PC-9 (cell line): ENCODE measurements at regions not wholly inside any gene's neighbourhood (a gene's known extent, or its start where the extent isn't known, plus 50 kb on each side); places are given as distances from the start of the nearest gene placed in this dataset.

Source experiments
- BruUV-seq: library from RNA; stranded (reverse); fragments of 400-500 nt; replicated peaks from 2 replicates; lab custom pipeline; 2021; lab: Mats Ljungman, UMichigan
- CTCF ChIA-PET: fragments of 300-600 bp; sonication (Branson Sonifier 250); formaldehyde crosslinking; loops from one replicate; lab custom pipeline; 2022; ENCODE audit warnings: antibody characterized with exemption; lab: Charles Lee
- POLR2A ChIA-PET: fragments of 300-600 bp; sonication (Branson Sonifier 250); formaldehyde crosslinking; loops from one replicate; lab custom pipeline; 2022; ENCODE audit warnings: antibody characterized with exemption; ENCODE audit not compliant: unreplicated experiment; lab: Charles Lee
- DNase-seq, 2 experiments: peaks; one replicate each; pipeline versions ENCODE4 v3.0.0 to v3.0.0-alpha.2; 2015 to 2022; ENCODE audit warnings: mixed read lengths in 1 of 2
- H2AFZ ChIP-seq: fragments of 200-600 bp; sonication (generic); 2 replicates; pipeline ENCODE4 v1.8.1; 2017; ENCODE audit warnings: antibody characterized with exemption
- H3F3A ChIP-seq: fragments of 200-600 bp; sonication (generic); 2 replicates; pipeline ENCODE4 v1.8.1; 2017; ENCODE audit warnings: antibody characterized with exemption, mild to moderate bottlenecking, low read depth; ENCODE audit not compliant: insufficient read depth
- H3K27ac ChIP-seq: fragments of 200-600 bp; sonication (generic); 2 replicates; pipeline ENCODE4 v1.6.1; 2016; ENCODE audit warnings: mixed run types
- H3K27me3 ChIP-seq: fragments of 200-600 bp; sonication (generic); 2 replicates; pipeline ENCODE4 v1.6.1; 2016; ENCODE audit warnings: low read depth, mixed run types; ENCODE audit not compliant: insufficient read depth
- H3K36me3 ChIP-seq: fragments of 200-600 bp; sonication (generic); 2 replicates; pipeline ENCODE4 v1.6.1; 2016; ENCODE audit warnings: low read depth, mixed run types
- H3K4me1 ChIP-seq: fragments of 200-600 bp; sonication (generic); replicated peaks from 2 replicates; pipeline ENCODE4 v1.6.1; 2016; ENCODE audit warnings: mixed run types; ENCODE audit not compliant: insufficient read depth
- H3K4me2 ChIP-seq: fragments of 200-600 bp; sonication (generic); 2 replicates; pipeline ENCODE4 v1.6.1; 2017; ENCODE audit warnings: mixed run types
- H3K4me3 ChIP-seq: fragments of 200-600 bp; sonication (generic); 2 replicates; pipeline ENCODE4 v1.6.1; 2016; ENCODE audit warnings: mixed run types
- H3K79me2 ChIP-seq: fragments of 200-600 bp; sonication (generic); 2 replicates; pipeline ENCODE4 v1.6.1; 2017; ENCODE audit warnings: low read depth, mixed run types
- H3K9me2 ChIP-seq: fragments of 200-600 bp; sonication (generic); 2 replicates; pipeline ENCODE4 v1.8.1; 2017; ENCODE audit warnings: mild to moderate bottlenecking; ENCODE audit not compliant: insufficient read depth
- H3K9me3 ChIP-seq: fragments of 200-600 bp; sonication (generic); 2 replicates; pipeline ENCODE4 v1.8.1; 2016; ENCODE audit warnings: low read depth; ENCODE audit not compliant: insufficient read depth
- H4K20me1 ChIP-seq: fragments of 200-600 bp; sonication (generic); 2 replicates; pipeline ENCODE4 v1.8.1; 2017; ENCODE audit not compliant: insufficient read depth
- CTCF ChIP-seq: fragments of 200-600 bp; sonication (generic); conservative IDR thresholded peaks from 2 replicates; pipeline ENCODE4 v1.6.1; 2017; ENCODE audit warnings: mixed run types, antibody characterized with exemption, mild to moderate bottlenecking, moderate library complexity
- EZH2 ChIP-seq: fragments of 200-600 bp; sonication (generic); IDR thresholded peaks from 2 replicates; pipeline ENCODE4 v1.8.0; 2017; ENCODE audit warnings: antibody characterized with exemption, low read depth
- intact Hi-C: fragments of 100-400 bp; cut with micrococcal nuclease; formaldehyde crosslinking; loops from one replicate; pipeline ENCODE4 v1.10.0; 2022; ENCODE audit not compliant: unreplicated experiment

DNA sequence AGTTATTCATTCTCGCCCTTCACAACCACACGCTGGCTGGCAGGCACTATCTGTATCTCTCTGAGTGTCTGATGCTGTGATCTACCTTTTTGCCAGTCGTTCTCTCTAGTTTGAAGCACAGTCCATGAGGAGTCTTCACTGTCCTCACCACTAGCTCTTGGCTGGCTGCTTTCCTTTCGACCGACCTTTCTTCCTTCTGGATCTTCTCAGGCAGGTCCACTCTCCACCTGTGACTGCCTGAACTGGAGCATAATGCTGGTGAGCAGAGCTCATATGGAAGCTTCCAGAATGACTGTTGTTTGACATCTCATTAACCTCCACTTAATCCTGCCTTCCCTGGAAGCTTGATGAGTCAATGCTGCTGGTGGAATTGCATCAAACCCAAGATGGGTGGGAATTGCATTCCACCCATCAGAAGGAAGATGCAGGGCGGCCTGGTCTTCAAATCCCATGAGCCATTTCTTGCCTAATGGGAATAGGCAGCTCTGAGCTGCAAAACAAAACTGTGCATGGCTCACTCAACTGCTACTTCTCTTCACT is 283.5 kb upstream of the HDAC4 start:
- H3F3A ChIP-seq = no peaks in the 10 kb centered on the region
- H3K9me2 ChIP-seq = no peaks in the 10 kb centered on the region
- no peak for TF ChIP-seq EZH2
- H3K27me3 ChIP-seq = peaks cover 93% of the 10 kb centered on the region
- H3K4me1 ChIP-seq = no peaks in the 10 kb centered on the region
- no peak overlapping the region for H3K4me3 ChIP-seq
- no peaks in the 10 kb centered on the region for H3K9me3 ChIP-seq
- intact Hi-C loops = no loop called here
- no peaks in the 10 kb centered on the region for H3K79me2 ChIP-seq
- H3K4me2 ChIP-seq = no peak overlapping the region
- no peak for DNase-seq
- no peaks in the 10 kb centered on the region for H4K20me1 ChIP-seq
- no peak overlapping the region for H3K27ac ChIP-seq
- BruUV-seq = no TSS peak
- ChIA-PET POLR2A (no interaction called here), CTCF (no interaction called here)
- H3K36me3 ChIP-seq = no peaks in the 10 kb centered on the region
- H2AFZ ChIP-seq = no peak overlapping the region

- BruUV-seq = no TSS peak
- no peak for DNase-seq
- Histone ChIP-seq H3K27ac (no peak overlapping the region), H3K4me2 (no peak overlapping the region), H3K4me1 (no peaks in the 10 kb centered on the region), H2AFZ (no peak overlapping the region), H3K9me3 (no peaks in the 10 kb centered on the region), H3K79me2 (no peaks in the 10 kb centered on the region), H3F3A (no peaks in the 10 kb centered on the region), H3K4me3 (no peak overlapping the region), H3K9me2 (no peaks in the 10 kb centered on the region), H4K20me1 (no peaks in the 10 kb centered on the region), H3K27me3 (peaks cover 93% of the 10 kb centered on the region), H3K36me3 (no peaks in the 10 kb centered on the region)
- ChIA-PET POLR2A (no interaction called here), CTCF (no interaction called here)
- intact Hi-C loops = no loop called here
- no peak for TF ChIP-seq CTCF
- no peak for TF ChIP-seq EZH2
These were observed 281.7 kb upstream of the HDAC4 start for GRCh38 chr2:239682518-239682917.

DNA sequence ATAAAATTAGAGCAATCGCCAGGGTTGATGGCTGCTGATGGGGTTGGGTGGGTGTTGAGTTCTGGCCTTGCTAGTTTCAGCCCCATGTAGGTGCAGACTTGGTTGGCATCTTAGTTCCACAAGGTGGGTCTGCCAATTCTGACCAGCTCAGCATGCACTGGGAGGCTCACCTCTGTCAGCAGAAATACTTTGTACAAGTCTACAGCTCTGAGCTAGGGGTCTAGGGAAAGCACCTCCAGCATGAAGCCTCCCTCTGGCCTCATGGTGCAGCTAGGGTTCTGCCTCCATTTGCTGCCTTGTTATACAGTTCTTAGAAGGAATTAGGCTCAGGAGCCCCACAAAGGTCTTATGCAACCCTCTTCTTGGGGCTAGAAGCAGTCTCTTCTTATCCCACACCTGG is 278.9 kb upstream of the HDAC4 start:
- H4K20me1 ChIP-seq = no peaks in the 10 kb centered on the region
- H3K4me1 ChIP-seq = no peaks in the 10 kb centered on the region
- no peak overlapping the region for H3K4me2 ChIP-seq
- H3F3A ChIP-seq = no peaks in the 10 kb centered on the region
- H3K4me3 ChIP-seq = no peak overlapping the region
- H2AFZ ChIP-seq = no peak overlapping the region
- no peak for DNase-seq
- TF ChIP-seq CTCF (no peak), EZH2 (no peak)
- H3K79me2 ChIP-seq = no peaks in the 10 kb centered on the region
- BruUV-seq = no TSS peak
- ChIA-PET CTCF (no interaction called here), POLR2A (no interaction called here)
- intact Hi-C loops = no loop called here
- no peaks in the 10 kb centered on the region for H3K9me2 ChIP-seq
- H3K9me3 ChIP-seq = no peaks in the 10 kb centered on the region
- peaks cover 93% of the 10 kb centered on the region for H3K27me3 ChIP-seq
- no peaks in the 10 kb centered on the region for H3K36me3 ChIP-seq
- no peak overlapping the region for H3K27ac ChIP-seq

GRCh38 chr2:239678666-239679296 is 278.0 kb upstream of the HDAC4 start:
- Histone ChIP-seq H4K20me1 (no peaks in the 10 kb centered on the region), H3K27ac (no peak overlapping the region), H3F3A (no peaks in the 10 kb centered on the region), H3K79me2 (no peaks in the 10 kb centered on the region), H3K27me3 (peaks cover 93% of the 10 kb centered on the region), H3K36me3 (no peaks in the 10 kb centered on the region), H3K4me3 (no peak overlapping the region), H2AFZ (no peak overlapping the region), H3K9me3 (no peaks in the 10 kb centered on the region), H3K4me1 (no peaks in the 10 kb centered on the region), H3K9me2 (no peaks in the 10 kb centered on the region), H3K4me2 (no peak overlapping the region)
- intact Hi-C loops = no loop called here
- ChIA-PET CTCF (no interaction called here), POLR2A (no interaction called here)
- no TSS peak for BruUV-seq
- no peak for DNase-seq
- no peak for TF ChIP-seq CTCF
